Fibroblast of gingiva (primary cell): ENCODE measurements at regions not wholly inside any gene's neighbourhood (a gene's known extent, or its start where the extent isn't known, plus 50 kb on each side); places are given as distances from the start of the nearest gene placed in this dataset.
A peak's percentile ranks its signal among the peaks of the same experiment; 100 is the strongest.

Experiments
- DNase-seq: peaks from one replicate; pipeline ENCODE4 v3.0.0-alpha.2; 2011; ENCODE audit warnings: low read depth

DNA sequence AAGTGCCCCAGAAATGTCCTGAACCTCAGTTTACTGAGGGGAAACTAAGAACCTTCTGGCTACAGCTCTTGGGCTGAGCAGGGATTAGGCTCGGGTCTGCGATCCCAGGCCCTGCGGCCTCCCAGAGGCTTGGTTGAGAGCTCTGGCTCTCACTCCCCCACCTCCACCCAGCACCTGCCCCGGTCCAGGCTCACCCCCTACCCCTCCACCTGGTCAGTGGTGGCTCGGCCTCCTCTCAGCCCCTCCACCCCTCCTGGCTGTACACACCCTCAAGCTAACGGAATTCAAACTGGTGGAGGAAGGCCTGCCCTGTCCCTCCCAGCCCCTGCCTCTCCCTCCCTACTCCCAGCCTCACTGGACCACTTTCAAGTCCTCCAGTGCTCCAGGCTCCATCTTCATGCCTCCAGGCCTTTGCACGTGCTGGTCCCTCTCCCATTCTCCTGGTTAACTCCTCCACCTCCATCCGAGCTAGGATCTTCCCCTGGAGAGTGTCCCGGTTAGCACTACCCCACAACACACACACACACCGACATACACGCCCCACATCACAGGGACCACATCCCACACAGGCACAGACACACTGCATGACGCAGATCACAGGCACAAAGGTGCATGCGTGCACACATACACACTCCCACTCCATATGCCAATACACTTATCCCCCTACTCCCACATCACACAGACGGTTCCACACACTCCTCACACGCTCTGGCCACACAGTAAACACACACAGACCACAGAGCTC is 130.9 kb downstream of the C9orf50 start:
- DNase-seq: no peak

DNA sequence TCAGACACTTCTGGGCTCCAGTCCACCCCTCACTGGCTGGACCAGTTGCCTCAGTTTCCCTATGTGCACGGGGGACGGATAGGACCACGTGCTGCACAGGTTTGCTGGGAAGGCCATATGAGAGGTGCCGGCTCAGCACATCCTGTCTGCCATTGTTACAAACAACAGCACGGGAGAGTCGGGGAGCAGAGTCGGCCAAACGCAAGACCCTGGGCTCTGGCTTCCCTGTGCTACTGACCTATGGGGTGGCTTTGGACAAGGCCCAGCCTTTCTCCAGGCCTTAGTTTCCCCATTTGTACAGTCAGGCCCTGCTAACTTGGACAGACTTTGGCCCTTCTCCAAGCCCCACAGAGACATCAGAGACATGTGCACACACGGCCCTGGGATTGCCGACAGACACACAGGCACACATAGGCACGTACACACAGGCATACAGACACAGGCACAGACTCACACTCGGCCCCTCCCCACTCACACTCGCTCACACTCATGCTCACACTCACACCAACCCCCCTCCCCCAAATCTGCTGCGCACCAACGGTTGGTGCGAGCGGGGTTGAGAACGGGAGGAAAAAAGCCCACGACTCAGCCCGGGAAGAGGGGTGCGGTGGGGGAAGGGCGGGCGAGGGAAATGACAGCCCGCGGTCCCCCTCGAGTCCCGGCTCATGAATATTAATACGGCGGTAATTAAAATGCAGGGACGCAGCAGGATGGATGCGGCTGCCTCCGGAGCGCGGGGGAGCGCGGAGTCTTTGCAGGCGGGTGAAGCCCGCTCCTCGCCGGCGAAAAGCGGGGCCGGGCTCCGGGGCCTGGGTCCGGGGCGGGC is 133.0 kb downstream of the C9orf50 start:
- peak; percentile 61 for DNase-seq

DNA sequence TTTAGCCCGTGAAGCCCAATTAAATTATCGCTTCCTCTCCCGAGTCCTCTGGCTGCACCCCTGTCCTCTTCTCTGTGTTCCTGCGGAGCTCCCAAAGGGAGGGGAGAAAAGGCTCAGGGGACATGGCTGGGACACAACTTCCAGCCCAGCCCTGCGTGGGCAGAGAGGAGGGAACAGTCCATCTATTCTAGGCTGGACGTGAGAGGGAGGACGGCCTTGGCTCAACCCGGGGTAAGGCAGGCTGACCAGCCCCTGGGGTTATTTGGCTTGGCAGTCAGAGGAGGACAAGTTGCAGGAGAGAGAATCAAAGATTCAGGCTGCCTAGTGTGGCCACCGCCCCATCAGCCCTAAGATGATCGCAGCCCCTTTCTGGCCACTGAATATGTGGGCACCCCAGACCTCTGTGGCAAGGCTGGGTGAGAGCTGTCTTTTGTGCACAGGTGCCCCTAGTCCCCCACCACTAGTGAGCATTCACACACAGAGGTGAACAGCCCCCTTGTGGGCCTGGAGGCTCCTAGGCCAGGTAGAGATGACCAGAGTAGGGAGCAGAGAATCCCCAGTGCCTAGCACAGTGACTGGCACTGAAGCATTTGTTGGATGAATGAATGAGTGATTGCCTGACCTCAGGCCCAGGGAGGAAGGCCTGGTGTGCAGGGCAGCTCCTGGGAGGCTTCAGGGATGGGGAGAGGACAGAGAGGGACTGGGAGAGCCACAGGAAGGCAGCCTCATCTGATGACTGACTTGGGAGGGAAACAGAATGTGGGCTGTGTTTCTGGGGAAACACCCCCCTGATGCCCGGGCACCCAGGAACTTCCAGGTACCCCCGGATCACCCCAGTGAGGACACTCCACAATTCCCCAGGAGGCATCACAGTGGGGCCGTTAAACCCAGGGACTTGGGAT is 133.9 kb downstream of the C9orf50 start:
- DNase-seq: peak; percentile 89

DNA sequence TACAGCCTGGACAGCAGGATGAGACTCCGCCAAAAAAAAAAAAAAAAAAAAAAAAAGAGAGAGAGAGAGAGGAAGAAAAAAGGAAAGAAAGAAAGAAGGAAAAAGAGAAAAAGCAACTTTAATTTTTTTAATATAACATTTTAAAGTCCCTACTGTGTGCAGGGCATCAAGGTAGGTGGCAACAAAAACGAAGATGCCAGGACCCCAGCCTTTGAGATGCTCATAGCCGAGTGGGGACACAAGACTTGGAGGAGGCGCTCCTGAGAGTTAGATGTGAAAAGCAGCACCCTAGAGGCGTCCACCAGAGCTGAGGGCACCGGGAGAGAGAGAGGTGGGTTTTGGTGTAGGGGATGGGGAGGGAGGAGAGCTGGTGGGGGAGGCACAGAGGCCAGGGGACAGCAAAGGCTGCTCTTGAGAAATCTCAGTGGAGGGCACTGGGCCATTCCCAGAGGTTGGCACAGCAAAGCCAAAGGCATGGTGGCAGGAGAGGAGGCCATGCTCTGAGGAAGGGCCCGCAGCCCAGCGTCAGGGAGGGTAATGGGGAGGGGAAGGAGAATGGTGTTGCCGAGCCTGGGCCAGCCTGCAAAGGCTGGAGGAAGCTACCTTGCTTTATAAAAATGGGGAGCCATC is 135.6 kb downstream of the C9orf50 start:
- no peak for DNase-seq

DNA sequence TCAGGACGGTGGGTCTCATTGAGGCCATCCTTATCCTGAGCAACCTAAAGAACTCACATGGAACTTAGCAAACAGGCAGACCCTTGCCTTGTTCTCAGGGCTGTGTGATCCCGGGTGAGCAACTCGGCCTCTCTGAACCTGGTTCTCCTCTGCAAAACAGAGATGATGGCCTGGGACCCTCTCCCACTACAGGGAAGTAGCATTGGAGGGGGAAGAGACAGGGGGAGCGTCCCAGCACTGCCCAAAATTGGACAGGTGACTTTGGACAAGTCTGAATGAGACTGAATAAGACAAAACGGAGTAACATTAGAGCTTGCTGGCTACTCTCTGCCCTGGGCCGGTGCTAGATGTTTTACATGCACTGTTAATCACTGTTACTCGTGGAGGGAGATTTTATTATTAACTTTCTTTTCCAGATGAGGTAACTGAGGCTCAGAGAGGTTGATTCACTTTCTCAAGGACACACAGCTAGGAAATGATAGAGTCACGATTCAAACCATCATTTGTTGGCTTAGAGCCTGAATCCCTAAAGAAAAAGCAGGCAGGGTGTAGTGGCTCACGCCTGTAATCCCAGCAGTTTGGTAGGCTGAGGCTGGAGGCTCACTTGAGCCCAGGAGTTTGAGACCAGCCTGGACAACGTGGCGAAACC is 136.4 kb downstream of the C9orf50 start:
- DNase-seq: no peak

DNA sequence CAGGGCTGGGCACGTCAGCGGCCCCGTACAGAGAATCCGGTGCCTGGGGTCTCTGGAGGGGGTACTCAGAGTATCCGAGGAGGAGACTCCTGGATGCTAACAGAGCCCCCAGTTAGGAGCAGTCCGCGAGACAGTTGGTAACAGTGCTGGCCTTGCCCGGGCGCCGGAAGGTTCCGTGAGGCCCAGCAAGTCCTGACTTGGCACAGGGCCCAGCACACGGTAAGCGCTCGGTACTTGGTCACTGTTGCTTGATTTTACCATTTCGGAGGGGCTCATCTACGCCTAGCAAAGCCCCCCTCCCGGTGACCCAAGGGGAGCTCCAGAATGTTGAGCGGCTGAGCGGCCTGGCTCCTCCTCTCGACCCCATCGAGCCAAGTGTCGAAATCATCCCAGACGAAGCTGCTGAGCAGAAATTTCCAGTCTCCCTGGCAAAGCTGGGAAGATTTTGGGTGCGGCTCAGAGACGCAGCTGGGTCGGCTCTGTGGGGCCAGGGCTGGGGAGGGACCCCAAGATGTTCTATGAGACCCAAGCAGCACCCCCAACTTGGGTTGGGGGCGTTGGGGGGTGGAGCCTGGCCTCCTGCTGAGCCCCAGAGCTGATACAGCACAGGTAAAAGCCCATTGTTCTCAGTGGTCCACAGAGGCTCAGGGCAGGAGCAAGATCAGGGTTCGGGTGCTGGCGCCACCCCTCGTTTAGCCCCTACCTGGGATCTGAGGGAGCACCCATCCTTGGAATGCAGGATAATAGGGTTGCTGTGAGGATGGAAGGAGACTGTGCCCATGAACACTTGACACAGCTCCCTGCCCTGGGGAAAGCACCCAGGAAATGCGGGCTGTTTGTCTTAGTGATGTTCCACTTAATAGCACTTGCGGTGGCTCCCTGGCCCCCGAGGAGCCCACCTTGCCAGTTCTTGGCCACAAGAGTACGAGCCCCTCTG is 137.2 kb downstream of the C9orf50 start:
- peak; percentile 95 for DNase-seq

DNA sequence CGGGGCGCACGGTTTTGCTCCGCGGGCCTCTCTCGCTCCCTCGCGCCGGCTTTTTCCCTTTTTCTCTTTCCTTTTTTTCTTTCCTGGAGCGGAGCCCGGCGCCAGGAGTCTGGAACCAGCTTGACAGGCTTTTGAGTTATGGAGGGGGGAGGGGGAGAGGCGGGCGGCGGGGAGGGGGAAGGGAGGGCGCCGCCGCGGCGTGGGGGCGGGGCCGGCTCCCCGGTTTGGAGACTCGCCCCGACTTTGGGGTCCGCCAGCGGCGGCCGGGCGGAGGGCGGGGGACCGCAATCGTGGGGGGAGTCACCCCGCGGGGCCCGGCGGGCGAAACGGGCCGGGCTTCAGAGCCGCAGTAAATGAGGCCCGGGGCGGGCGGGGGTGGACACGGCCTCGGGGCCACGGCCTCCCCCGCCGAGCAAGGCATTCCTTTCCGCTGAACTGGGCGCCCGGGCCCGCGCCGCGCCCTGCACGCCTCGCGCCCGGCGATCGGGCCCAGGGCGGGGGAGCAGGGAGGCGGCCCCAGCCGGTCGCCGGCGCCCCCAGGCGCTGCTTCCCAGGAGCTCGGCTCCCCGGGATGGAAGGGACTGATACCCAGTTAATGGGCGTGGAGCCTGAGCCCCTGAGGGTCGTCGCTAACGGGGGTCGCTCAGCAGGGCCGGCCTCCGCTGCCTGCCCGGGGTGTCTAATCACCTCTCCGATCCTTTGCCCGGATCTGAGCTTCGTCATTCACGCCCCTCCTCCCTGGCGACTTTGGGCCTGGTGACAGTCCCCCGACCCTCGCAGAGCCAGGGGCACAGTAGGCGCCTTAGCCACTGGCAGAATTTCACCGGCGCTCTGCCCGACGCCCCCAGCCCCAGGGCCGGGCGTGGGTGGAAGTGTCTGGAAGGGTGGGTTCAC is 138.1 kb downstream of the C9orf50 start:
- DNase-seq: peak; percentile 91

DNA sequence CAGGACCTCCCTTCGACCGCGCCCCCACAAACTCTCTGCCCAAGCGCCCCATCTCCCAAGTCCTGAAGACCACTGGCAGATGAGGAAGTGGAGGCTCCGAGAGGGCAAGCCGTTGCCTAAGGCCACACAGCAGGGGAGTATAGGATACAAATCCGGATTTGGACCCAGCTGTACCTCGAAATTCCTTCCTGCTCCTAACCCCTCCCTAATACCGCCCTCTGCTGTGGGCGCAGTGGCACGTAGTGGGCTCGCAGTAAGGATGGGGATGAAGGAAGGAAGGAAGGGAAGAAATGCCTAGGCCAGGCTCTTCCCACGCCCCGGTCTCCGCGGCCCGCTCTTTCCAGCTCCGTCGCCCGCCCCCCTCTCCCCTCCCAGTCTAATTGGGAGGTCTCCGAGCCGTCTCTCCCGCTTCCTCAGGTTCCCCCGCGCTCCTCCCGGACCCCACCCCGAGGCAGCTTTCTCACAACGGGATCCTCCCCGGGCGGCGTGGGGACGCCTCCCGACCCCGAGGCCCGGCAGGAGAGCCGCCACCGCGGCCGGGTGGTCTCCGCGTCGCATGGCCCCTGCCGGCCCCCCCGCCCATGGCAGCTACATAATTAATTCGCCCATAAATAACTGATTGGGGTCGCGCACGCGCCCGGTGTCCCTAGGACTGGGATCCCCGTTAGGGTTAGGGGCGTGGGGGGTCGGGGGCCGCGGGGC is 138.9 kb downstream of the C9orf50 start:
- DNase-seq: no peak

DNA sequence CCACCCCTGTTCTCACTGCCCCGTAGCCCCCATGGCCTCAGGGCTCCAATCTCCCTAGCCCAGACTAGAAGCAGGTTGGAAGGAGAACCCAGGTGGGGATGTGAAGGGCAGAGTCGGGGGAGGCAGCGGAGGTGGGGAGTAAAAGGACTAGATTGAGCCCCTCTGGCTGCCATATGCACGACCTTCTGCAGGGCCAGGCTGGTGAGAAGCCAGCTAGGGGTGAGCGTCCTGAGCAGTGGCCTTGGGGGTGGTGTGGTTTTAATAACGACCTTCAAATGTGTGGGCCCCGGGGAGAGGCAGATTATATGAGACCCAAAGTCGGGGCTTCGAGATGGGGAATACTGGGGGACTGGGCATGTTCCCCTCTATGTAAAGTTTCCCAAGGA is 139.5 kb downstream of the C9orf50 start:
- no peak for DNase-seq

DNA sequence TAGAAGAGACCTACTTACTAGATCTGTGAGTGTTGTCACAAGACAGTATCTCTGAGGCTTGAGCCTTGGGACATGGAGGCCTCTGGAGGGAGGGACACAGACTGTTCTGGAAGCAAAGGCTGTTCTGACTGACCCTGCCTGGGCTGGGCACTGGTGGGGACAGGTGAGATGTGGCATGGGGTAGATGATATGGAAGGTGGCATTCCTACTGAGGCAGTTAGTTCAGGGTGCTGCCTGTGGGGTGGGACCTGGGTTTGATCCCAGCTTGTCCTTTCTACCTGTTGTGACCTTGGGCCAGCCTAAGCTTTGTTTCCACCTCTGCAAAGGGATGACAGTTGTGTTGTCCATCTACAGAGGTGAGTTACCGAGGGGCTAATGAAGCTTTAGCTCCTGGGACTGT is 140.2 kb downstream of the C9orf50 start:
- no peak for DNase-seq

DNA sequence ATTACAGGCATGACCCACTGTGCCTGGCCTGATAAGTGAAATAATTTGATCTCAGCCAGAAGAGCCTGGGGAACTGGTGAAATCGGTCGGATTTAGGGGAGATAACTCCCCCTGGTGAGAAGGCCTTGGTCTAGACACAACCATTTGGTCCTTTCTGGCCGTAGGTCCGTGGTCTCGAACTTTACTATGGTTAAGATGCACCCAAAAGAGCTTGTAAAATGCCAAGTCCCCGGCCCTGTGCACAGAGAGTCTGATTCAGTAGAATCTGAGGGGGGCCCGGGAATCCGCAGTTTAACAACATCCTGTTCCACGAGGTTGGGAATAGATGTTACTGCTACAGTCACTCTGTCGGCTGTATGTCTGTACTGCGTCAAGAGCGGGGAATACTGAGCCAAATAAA is 140.7 kb downstream of the C9orf50 start:
- no peak for DNase-seq

DNA sequence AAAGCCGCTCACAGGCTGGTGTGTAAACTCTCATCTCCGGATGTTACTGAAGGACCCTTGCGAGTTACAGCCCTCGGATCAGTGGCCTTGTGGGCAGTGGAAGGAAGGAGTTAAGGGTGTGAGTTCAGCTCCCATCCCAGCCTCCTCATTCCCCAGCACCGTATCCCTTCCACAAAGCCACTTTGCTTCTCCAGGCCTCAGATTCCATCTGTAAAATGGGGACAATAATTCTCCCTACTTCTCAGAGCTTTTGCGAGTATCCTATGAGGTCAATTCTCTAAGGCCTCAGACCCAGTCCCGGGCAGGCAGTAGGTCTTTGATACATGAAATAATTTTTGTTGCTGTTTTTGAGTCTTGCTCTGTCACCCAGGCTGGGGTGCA is 141.3 kb downstream of the C9orf50 start:
- DNase-seq: no peak

DNA sequence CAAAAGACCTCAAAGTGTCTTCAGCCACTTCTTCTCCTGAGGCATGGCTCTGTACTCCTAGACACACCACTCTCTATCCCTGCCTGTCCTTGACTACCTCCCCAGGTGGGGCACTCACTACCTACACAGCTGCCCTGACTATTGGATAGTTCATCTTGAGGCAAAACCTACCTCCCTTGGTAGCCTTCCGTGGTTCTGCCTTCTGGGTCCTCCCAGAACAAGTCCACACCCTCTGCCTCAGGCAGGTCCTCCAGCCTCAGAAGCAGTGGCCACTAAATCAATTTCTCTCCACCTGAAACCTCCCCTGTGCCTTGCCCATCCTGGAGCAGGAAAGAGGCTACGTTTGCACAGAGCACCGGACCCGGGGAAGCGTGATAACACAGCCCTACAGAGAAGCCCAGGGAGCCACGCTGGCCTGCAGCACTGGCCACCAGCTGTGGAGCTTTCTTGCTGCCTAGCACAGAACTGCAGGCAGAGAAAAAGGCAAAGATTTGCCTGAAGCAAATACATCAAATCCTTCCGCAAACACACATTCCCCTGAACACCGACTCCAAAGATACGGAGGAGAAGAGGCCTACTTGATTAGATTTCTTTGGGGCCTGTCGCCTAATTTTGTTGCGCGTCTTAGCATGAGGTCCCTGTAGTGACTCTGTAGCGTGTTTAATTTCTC is 141.8 kb downstream of the C9orf50 start:
- no peak for DNase-seq

DNA sequence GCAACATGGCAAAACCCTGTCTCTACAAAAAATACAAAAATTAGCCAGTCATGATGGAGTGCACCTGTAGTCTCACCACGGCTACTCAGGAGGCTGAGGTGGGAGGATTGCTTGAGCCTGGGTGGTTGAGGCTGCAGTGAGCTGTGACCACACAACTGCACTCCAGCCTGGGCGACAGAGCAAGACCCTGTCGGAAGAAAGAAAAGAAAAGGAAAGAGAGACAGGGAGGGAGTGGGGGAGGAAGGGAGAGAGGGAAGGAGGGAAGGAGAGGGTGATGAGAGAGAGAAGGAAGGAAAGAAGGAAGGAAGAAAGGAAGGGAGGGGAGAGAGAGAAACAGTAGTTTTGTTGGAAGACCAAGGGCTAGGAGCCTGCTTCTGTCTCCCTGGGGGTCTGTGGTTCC is 142.4 kb downstream of the C9orf50 start:
- DNase-seq: no peak

DNA sequence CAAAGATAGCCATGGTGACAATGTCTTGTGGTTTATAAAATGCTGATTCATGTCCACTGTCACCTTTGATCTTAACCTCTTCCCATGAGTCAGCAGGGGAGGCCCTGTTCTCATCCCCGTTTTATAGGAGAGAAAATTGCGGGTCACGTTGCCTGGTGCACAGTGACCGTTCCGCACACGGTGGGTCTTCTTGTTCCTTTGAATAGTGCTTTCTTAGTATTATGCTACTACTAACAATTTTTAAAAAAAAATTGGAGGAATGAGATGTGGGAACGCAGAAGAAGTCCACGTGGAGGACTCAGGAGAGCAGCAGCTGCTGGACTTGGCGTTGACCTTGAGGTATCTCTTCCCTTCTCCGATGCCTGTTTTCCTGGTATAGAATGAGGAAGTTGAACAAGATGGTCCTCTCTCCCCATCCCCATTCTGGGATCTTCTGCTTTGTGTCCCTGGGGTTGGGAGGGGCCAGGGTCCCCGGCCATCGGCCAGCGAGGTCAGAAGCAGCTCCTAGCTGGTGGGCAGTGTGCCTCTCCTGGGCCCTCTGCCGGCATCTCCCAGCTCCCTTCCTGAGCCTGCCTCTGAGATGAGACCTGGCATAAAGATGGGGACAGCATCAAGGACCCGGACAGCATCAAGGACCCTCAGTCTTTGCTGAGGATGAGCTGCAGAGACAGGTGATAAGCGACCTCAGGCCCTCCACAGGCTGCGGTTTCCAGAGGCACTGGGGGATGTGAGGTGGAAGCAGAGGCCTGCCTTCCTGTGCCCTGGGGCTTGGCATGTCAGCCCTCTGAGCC is 143.9 kb downstream of the C9orf50 start:
- DNase-seq: no peak

DNA sequence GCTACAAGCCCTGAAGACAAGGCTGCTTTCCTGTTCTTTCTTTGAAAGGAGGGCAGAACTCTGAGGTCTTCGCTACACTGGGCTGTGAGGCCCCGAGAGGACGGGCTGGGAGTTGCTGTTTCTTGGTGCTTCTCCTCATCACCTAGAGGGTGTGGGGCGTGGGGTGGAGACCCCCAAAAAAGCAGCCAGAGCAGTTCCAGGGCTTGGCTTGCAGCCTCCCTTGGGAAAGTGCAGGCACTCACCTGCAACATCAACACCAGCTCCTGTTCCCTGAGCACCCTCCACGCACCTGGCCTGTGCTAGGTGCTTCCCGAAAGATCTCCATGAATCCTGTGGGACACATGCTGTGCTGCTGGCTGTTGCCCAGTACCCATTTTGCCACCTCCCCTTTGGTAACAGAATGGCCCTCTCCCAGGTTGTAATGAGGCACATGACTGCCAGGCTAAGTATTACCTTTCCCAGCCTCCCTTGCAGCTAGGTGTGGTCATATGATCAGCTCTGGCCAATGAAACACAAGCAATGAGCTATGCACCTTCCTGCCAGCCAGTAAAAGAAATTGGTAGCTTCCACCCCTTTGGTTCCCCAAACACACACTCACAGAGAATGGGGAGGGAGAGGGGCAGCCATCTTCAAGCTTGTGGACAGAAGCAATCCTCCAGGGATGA is 146.0 kb downstream of the C9orf50 start:
- DNase-seq: no peak
